Uterus (tissue), 2 donors: ENCODE measurements at regions not wholly inside any gene's neighbourhood (a gene's known extent, or its start where the extent isn't known, plus 50 kb on each side); places are given as distances from the start of the nearest gene placed in this dataset.
"Not testable (repeated sequence)": the region's sequence is repeated elsewhere in the genome, so short reads cannot be mapped to it uniquely, and the experiment has no call there.

ENCODE experiments used
- POLR2A ChIP-seq, 2 donors: fragments of 450-650 bp; IDR thresholded peaks; one replicate each; pipeline ENCODE4 v1.6.1; 2016; ENCODE audit warnings: antibody characterized with exemption in 2 of 2, mild to moderate bottlenecking in 1 of 2, moderate library complexity in 1 of 2
- TF ChIP-seq, protein P1 (sequence below), 4 experiments: fragments of 200-600 bp in 2 of 4; fragments of 450-650 bp in 2 of 4; sonication (generic) in 2 of 4; IDR thresholded peaks; one replicate each; pipeline ENCODE4 v1.5.1; 2016 to 2019; ENCODE audit warnings: antibody characterized with exemption in 4 of 4, mild to moderate bottlenecking in 2 of 4, moderate library complexity in 1 of 4

DNA sequence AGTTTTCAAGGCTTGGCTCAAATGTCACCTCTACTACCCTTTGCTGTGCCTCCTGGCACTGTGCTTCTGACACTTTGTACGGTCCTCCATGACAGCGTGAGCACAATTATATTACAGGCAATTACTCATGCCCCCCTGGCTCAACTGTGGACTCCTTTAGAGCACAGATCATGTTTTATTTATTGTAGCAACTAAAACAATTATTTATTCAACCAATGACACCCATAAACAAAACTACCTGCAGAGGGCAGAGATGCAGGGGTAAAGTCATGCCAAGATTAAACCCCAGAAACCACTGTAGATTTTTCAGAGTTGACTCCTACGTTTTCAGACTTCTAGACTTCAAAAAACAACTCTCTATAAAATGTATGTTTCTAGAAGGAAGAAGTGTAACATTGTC lies 72.8 kb upstream of the PLEKHM1 start:
- TF ChIP-seq, protein P1, sequence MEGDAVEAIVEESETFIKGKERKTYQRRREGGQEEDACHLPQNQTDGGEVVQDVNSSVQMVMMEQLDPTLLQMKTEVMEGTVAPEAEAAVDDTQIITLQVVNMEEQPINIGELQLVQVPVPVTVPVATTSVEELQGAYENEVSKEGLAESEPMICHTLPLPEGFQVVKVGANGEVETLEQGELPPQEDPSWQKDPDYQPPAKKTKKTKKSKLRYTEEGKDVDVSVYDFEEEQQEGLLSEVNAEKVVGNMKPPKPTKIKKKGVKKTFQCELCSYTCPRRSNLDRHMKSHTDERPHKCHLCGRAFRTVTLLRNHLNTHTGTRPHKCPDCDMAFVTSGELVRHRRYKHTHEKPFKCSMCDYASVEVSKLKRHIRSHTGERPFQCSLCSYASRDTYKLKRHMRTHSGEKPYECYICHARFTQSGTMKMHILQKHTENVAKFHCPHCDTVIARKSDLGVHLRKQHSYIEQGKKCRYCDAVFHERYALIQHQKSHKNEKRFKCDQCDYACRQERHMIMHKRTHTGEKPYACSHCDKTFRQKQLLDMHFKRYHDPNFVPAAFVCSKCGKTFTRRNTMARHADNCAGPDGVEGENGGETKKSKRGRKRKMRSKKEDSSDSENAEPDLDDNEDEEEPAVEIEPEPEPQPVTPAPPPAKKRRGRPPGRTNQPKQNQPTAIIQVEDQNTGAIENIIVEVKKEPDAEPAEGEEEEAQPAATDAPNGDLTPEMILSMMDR (IDR thresholded peaks at IDR 0.05), result not testable (repeated sequence)
- TF ChIP-seq POLR2A (IDR thresholded peaks at IDR 0.05), result not testable (repeated sequence)
